Bone marrow (tissue), 2 donors: ENCODE measurements at regions not wholly inside any gene's neighbourhood (a gene's known extent, or its start where the extent isn't known, plus 50 kb on each side); places are given as distances from the start of the nearest gene placed in this dataset.

ENCODE experiments used
- DNase-seq, 2 donors: peaks; one replicate each; lab custom pipeline; 2025; lab: John Stamatoyannopoulos, UW

DNA sequence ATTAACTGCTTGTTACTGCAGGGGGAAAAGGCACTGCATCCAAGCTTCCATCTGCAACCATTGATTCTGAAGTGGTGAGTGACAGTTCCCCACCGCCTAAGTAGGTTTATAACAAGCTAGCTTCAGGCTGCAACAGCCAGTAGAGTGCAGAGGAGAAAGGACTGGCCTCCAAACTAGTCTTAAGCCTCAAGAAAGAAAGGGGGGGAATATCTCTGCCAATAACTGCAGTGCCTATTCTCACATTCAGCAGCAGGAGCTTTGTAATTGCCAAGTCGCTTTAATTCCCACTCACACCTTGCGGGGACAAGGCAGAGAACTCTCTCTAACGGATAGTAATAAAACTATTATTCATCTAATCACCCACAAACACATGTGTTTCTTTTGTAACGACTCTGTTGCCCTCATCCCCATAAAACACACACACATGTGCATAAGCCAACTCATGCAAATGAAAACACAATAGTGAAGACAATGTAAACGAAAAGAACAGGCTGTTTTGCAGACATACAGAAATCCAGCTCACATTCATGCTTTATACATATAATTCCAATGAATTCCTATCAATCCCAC lies 1963.3 kb upstream of the PIK3C3 start:
- no peak for DNase-seq

DNA sequence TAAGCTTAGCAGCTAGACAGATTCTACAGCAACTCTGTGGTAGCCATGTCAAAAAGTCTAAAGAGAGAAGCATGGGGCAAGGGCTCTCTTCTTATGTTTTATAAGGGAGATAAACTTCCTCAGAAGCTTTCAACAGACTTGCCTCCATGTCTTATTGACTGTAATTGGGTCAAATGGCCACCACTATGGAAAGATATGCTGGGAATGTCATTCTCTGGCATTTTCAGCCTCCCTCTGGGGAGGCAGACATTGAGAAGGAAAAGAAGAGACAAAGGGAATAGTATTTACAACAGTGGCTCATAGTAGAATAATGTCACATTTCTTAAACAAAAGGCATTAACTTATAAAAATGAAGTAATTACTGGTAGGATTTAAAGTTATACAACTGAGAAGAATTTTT lies 1964.5 kb upstream of the PIK3C3 start:
- DNase-seq = no peak

DNA sequence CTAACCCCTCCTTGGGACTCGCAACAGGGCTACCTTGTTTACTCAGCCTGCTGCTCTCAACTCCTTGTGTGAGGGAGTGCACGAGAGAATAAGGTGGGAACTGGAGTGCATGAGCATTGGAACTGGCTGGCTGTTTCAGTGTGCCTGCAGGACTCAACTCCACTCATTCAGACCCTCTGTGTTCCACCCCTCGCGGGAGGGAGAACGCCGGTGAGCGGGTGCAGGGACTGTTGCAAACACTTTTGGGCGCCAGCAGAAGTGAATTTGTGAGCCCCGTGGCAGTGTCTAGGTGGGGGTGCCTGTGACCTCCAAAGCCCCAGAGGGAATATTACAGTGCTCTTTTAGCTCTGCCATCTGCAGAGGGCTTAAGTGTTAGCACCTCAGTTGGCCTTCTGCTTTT lies 1978.3 kb upstream of the PIK3C3 start:
- DNase-seq = no peak

DNA sequence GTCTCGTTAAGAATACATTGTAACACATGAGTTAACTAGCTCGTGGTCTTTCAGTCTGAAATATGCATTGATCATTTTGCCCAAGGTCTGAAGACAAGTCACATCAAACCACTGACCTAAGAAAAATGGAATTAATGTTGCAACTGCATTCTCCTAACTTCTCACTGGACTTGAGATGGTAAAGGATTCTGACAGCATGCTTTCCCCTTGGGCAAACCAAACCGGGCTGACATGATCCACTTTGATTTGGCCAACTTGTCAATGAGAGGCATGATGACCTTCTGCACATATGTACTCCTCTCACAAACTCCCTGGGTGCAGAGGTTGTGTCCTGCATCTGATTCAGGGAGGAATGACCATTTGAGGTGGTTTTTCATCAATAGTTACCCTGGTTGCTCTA lies 1982.5 kb upstream of the PIK3C3 start:
- DNase-seq = no peak

DNA sequence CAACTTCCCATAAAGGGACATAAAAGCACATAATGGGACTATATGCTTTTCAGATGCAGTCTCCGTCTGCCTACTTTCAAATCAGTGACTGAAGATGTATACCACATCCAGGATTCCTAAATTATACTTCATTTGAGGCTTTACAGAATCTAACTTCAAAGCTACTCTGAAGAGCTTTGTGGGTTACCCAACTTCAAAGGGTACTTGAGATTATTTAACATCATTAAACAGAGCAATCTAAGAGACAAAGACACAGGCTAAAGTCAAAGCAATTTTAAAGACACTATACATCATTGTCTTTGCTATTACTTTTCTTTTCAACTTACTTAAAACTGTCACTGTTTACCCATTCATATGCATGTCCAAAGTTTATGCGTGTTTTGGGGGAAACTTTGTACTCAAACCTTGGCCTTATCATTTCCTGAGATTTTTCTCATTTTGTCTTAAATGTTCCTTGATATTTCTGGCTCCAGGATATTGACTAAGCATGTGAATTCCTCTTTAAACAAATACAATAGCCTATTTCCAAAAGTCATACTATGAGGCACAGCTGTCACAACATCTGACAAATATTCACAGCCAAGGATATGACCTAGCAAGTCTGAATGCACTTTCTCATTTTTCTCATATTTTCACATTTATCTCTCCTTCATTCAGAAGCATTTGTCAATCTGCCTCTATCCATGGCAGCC lies 1985.1 kb upstream of the PIK3C3 start:
- no peak for DNase-seq

DNA sequence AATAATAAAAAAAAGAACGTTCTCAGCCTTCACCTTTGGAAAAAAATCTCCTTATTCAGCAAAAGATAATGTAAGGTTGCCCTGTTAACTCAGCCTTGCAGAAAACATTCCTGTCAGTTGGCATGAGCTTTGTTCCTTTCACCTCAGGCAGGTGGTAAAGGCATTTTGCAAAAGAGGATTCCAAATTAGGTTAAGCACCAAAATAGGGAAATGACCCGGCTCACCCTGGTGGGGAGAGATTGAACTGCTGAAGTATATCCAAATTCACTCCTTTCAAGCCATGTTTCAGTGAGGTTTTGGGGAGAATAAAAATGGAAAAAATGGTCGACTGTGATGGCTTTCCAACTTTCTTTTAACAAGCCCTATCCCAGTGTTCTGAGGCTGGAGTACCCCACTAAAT lies 1988.8 kb upstream of the PIK3C3 start:
- DNase-seq = no peak

DNA sequence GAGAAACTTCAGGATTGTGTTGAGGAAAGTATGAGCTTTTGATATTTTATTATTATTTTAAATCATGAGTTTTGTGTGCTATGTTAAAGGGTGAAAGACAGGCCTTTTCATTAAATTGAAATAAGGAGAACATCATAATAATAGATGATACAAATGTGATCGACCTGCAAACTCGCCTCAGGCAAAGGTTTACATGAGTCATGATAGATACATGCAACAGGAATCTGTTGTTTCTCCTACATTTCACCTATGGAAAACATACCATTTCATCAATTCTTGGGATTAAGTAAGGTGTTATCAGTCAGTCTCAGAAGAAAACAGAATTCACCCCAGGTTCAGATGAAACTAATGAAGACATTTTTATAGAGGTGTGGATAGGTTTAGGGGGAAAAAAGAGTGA lies 1992.5 kb upstream of the PIK3C3 start:
- DNase-seq = no peak

DNA sequence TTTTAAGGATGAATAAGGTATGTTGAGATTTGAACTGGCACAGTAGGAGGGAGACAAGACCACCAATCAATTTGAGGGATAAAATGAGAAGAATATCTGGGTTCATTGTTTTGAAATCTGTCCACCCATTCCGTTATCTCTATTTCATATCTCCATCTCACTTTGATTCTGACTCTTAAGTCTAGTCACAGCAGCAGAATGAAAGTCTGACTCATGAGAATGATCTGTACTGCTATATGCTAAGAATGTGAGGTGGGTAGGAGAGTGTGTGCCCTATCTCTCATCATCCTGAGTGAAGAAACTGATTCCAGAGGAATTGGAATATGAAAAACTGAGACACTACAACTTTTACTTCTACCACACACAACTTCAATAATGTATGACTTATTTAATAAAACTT lies 1994.5 kb upstream of the PIK3C3 start:
- DNase-seq = no peak

DNA sequence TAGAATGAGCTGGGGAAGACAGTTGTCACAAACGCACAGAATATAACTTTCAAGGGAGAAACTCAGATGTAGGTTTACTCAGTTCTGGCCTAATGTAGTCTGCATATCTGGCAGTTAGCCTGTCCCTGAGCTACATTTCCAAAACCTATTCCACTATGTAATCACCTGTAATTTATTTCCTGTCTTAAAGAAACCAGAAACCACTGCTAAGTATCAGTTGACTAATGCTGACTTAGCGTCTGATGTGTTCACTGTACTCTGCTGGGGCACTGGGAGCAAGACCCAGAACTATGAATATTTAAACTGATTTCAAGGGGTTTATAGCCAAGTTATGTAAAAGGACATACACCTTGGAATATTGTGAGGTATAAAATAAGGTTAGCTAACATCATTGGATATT lies 1995.2 kb upstream of the PIK3C3 start:
- no peak for DNase-seq

DNA sequence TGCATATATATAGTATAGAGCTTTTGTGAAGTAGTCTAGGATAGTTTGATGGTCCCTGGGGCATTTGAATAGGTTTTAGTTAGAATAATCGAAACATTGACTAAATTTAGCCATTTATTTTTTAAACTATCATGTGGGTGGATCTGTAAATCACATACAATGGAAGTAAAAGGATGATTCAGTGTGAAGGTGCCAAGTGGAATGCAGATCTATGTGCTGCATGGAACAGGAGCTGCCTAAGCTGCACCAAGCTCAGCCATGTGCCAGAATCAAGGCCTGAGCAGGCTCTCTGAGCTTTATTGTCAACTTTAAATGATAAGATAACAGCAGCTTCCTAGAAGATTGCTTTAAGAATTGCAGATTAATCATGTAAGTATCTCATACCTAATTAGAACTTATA lies 1996.2 kb upstream of the PIK3C3 start:
- DNase-seq = no peak

DNA sequence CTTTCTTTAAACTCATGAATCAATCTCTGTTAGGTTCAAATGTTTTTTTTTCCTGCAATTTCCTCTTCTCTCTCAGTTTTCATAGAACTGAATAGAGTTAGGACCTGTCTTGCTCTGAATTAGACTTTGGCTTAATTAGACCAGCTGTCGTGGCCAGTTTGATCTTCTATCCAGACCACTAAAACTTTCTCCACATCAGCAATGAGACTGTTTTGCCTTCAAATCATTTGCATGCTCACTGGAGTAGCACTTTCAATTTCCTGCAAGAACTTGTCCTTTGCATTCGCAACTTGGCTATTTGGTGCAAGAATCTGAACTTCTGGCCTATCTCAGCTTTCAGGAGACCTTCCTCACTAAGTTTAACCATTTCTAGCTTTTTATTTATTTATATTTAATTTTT lies 2002.2 kb upstream of the PIK3C3 start:
- DNase-seq = no peak

DNA sequence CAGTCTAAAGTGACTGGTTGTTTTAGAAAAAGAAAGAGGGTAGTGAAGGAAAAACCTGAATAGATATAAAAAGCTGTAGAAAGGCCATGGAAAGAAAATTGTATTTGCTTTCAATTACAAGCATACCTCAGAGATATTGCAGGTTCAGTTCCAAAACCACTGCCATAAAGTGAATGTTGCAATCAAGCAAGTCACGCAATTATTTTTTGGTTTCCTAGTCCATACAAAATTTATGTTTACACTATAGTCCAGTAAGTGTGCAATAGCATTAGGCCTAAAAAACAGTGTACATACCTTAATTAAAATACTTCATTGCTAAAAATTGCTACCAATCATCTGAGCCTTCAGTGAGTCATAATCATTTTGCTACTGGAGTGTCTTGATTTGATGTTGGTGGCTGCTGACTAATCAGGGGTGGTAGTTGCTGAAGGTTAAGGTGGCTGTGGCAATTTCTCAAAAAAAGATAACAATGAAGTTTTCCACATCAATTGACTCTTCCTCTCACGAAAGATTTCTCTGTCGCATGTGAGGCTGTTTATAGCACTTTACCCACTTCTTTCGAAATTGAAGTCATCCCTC lies 2003.8 kb upstream of the PIK3C3 start:
- no peak for DNase-seq

DNA sequence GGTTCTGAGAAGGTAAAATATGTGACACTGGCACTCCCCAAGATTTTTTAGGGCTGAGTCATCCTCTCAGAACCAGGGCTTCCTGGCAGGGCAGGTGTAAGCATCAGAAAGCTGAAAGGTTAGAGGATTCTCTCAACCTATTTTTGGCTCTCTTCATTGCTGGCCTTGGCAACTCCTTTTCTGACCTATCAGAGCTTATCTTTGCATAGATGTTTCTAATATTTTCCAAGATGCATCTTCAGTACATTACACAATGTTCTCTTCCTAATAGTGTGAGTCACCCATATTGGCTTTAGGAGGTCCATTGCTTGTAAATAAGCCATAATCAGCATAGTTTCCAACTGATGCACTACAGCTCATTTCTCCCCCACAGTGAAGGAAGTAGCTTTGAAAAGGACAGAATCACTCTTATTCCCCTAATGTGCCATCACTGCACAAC lies 2008.4 kb upstream of the PIK3C3 start:
- DNase-seq = no peak

DNA sequence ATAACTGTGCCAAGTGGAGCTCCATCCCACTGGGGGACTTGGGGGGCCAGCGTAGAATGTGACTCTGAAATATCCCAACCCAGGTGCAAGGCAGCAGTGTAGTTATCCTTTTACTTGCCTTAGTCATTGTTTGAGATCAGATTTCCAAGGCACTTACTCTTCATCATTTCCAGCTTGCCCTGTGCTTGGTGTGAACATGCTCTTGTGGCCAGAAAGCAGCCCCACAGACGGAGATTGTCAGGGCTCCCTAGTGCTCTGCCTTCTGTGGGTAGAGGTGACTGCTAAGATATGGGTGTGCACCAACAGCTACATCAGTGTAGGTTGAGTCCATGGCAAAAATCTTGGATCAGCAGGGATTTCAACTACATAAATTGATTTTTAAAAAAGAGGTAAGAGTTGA lies 2010.0 kb upstream of the PIK3C3 start:
- no peak for DNase-seq

DNA sequence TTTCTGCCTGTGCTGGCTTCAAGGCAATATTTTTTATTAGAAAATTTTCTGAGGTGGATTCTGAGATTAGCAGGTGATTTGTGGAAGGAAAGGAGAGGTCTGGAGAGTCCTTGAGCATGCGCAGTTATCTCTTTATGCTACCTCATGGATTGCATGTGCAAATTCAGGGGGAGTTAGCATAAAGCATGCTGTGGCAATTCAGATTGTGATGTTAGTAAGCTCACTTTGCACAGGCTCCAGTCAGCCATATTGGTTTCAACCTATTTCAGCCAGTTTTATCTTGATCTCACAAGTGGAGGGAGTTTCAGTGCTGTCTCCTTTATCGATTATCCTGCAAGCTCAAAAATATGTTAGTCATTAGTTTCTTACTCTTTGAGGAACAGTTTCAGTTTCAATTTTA lies 2012.3 kb upstream of the PIK3C3 start:
- DNase-seq = no peak

DNA sequence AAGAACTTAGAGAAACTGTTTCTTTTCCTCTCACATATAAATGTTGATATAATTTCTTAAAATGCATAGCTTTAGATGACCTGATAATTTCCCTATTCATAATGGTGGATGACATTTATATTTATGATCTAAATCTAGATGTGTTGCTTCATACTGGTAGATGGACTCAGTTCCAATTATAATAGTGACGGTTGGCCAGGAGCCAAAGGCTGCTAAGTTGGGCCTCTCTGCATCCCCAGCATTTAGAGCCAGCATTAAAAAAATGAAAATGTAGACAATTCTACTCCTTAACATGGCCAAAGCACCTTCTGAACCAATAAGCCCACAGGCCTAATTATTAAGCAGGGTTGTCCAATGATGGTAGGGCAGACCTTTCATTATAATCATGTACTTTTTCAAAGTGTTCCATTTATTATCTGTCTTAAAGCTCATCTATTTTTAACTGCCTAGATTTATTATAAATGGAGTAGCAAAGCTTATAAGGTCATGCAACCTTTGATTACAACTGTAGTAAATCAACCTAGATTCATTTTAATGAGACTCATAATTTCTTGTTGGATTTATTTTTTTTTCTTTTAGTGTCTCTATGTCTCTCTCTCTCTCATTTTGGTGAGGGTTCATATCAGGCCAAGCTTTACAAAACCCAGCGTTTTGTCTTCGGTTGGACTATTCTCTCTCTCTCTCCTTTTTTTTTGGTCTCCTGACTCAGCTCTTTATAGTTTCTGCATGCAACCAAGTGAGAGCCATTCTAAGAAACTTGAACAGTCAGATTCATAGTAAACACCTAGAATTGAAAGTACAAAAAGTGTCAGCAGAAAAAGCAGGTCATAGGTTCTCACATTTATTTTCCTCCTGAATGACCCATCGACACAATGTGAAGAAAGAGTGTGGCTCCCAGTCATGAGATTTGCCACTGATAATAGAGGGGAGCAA lies 2016.1 kb upstream of the PIK3C3 start:
- no peak for DNase-seq

DNA sequence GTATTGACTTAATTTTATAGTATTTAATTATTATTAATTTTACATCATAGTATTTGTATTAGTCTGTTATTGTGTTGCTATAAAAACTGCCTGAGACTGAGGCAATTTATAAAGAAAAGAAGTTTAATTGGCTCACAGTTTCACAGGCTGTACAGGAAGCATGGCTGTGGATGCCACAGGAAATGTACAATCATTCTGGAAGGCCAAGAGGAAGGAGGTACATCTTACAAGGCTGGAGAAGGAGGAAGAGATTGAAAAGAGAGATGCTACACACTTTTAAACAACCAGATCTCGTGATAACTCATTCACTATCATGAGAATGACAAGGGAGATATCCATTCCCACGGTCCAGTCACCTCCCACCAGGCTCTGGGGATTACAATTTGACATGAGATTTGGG lies 2019.4 kb upstream of the PIK3C3 start:
- DNase-seq = no peak

DNA sequence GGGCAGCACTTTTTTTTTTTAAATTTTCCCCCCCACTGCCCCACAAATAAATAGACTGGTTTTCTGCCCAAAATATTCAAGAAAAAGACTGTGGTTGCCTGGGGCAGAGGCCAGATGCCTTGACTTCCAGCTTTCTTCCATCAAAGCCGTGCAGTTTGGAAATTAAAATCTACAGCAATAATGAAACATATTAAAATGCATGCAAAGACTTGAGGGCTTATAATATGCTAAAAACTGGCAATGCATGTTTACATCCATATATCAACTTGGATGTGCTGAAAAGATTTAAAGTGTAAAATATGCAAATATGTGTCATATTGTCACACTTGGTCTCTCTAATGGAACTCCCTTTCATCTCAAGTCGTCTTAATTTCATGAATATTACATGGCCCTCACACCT lies 2036.2 kb upstream of the PIK3C3 start:
- DNase-seq = no peak

DNA sequence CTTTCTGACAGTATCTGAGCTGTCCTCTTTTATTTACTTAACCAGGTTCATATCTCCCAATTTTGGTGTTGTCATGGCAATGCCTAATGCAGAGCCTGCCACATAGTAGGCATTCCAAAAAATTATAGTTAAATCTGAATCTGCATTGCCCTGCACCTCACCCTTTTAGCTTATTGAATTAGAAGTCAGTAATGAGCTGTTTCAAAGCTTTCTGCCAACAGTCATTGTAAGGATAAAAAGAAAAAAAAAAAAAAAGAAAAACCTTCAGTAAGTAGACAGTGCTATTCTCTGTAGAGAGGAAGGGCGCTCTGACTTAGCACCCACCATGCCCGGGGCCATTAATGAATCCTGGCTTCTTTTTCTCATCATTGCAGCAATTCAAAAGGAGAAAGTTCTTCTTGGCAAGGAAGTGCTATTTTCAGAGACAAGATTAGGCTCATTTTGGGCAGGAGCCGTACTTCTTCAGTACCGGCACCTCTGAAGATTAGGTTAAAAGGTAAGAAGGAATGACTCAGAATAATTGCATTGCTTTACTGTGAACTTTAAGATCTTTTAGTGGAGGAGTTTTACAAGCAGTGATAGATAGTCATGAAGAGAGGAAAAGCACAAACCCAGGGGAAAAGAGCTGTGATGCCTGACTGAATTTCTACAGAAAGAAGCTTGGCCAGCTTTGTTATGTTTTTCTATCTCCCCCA lies 2041.2 kb upstream of the PIK3C3 start:
- no peak for DNase-seq

DNA sequence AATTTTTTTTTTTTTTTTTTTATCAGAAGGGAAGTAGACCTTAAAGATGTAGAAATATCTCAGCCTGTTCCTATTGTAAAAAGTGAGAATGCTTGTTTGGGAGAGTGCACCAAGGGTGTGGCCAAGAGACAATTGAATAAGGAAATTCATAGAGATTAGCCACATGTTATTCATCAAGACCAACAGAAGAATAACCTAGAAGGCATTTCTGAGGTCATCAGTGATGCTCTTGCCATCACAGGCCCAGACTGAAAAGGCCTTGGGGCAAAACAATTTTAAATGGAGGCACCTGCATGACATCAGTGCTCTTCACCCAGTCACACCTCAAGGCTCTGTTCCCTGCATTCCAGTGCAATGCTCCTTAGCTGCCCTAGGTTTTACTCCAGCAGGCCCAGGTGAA lies 2043.3 kb upstream of the PIK3C3 start:
- no peak for DNase-seq

DNA sequence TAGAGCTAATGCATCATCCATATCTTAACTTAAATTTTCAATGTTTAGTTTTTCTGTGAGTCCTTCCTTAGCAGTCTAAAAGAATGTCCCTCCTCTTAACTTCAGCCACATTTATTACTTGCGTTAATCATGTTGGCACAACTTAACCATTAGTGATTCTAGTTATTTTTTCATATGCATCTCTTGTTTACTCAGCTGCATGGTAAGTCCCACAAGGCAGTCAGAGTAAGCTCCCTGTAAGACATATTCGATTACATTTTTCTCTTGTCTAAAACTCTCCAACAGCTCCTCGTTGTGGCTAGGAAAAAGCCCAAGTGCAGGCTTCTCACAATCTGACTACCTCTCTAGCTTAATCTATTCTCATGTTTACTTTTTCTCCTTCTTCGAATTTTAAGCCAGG lies 2045.3 kb upstream of the PIK3C3 start:
- DNase-seq = no peak

DNA sequence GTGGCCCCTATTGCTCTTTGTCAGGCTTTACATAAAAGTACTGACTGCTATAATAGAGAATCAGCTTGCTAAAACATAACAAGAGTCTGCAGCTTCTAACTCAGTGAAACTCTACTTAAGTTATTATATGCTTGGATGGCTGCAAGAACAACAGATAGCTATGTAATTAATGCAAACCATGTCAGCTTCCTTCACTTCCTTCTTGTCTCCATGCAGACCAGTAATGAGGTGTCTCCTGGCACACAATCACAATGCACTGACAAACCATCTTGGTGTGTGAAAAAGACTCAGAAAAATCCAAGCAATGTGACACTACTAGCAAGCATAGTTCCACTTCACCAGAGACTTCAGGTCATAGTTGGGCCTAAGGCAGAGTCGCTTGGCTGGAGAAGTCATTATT lies 2068.9 kb upstream of the PIK3C3 start:
- DNase-seq = no peak
